ENCODE measurements at regions not wholly inside any gene's neighbourhood (a gene's known extent, or its start where the extent isn't known, plus 50 kb on each side); places are given as distances from the start of the nearest gene placed in this dataset.

GRCh38 chrX:7789200-7789599 is 53.8 kb upstream of the VCX start:
- H4K91ac ChIP-seq (ENCODE audit: insufficient read length, low read depth, low read length) = no peak overlapping the region
- no peak overlapping the region for H3K56ac ChIP-seq (ENCODE audit: insufficient read length, low read depth, low read length)
- H3T11ph ChIP-seq (ENCODE audit: low read length) = no peak overlapping the region
- no peaks in the 10 kb centered on the region; the same call in 1 of the 2 replicates for H3K4me1 ChIP-seq (ENCODE audit: insufficient read depth, low read length)
- no peak overlapping the region for H2AK5ac ChIP-seq (ENCODE audit: insufficient read length, low read length)
- peaks cover 7 to 13% of the 10 kb centered on the region in 2 experiments; a peak in 4 of 5 replicates for H3K9me3 Mint-ChIP-seq
- H4K20me1 ChIP-seq (ENCODE audit: control insufficient read depth, insufficient read depth, insufficient read length) = no peaks in the 10 kb centered on the region
- no peak overlapping the region for H3K14ac ChIP-seq (ENCODE audit: insufficient read depth, low read length)
- no peak overlapping the region for H3K4me3 Mint-ChIP-seq
- no peak overlapping the region for H2AFZ ChIP-seq (ENCODE audit: low read length)
- no peak overlapping the region for H2BK5ac ChIP-seq (ENCODE audit: insufficient read length, low read length)
- no peak overlapping the region for H4K5ac ChIP-seq (ENCODE audit: insufficient read length, low read depth, low read length)
- H3K27me3 ChIP-seq (ENCODE audit: insufficient read depth, low read length) = no peaks in the 10 kb centered on the region
- TF ChIP-seq, protein P1, sequence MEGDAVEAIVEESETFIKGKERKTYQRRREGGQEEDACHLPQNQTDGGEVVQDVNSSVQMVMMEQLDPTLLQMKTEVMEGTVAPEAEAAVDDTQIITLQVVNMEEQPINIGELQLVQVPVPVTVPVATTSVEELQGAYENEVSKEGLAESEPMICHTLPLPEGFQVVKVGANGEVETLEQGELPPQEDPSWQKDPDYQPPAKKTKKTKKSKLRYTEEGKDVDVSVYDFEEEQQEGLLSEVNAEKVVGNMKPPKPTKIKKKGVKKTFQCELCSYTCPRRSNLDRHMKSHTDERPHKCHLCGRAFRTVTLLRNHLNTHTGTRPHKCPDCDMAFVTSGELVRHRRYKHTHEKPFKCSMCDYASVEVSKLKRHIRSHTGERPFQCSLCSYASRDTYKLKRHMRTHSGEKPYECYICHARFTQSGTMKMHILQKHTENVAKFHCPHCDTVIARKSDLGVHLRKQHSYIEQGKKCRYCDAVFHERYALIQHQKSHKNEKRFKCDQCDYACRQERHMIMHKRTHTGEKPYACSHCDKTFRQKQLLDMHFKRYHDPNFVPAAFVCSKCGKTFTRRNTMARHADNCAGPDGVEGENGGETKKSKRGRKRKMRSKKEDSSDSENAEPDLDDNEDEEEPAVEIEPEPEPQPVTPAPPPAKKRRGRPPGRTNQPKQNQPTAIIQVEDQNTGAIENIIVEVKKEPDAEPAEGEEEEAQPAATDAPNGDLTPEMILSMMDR (conservative IDR thresholded peaks at IDR 0.05) = no peak
- no peak overlapping the region for H2BK12ac ChIP-seq (ENCODE audit: insufficient read length, low read depth, low read length)
- no peaks in the 10 kb centered on the region for H3K79me2 ChIP-seq (ENCODE audit: insufficient read depth, low read length)
- no peaks in the 10 kb centered on the region for H3K9me3 ChIP-seq (ENCODE audit: control insufficient read depth, low read depth, low read length)
- no CpG with 5 or more reads among the region's 2 CpGs for WGBS (ENCODE audit: extremely low coverage, insufficient read length, low lambda C conversion rate)
- H3K27me3 Mint-ChIP-seq (ENCODE audit: low read depth) = no peaks in the 10 kb centered on the region
- no peak overlapping the region for H3K27ac ChIP-seq (ENCODE audit: insufficient read length, low read depth, low read length)
- no peak overlapping the region for H4K8ac ChIP-seq (replicated peaks; ENCODE audit: insufficient read length, low read depth, low read length)
- H3K27ac Mint-ChIP-seq = no peak overlapping the region; a peak in 1 of 7 replicates
- no peak overlapping the region for H3K4me2 ChIP-seq (ENCODE audit: insufficient read depth, insufficient read length, low read length)
- H3K18ac ChIP-seq (ENCODE audit: insufficient read length, low read depth, low read length) = no peak overlapping the region
- no peaks in the 10 kb centered on the region for H3K23me2 ChIP-seq (ENCODE audit: insufficient read length, low read depth, low read length, poor library complexity, severe bottlenecking)
- no peaks in the 10 kb centered on the region for H3K79me1 ChIP-seq (ENCODE audit: insufficient read depth, low read depth, low read length, poor library complexity, severe bottlenecking)
- H3K23ac ChIP-seq (ENCODE audit: insufficient read length, low read depth, low read length) = no peak overlapping the region
- no peak overlapping the region for H2BK20ac ChIP-seq (ENCODE audit: low read depth, low read length, poor library complexity, severe bottlenecking)
- H3K4me1 Mint-ChIP-seq = no peaks in the 10 kb centered on the region
- H2BK15ac ChIP-seq (ENCODE audit: low read depth, low read length) = no peak overlapping the region
- H2BK120ac ChIP-seq (ENCODE audit: low read depth, low read length, poor library complexity, severe bottlenecking) = no peak overlapping the region
- no peaks in the 10 kb centered on the region for H3K36me3 Mint-ChIP-seq (ENCODE audit: insufficient read depth in 1 of 3, low read depth in 3 of 3)
- DNase-seq = no peak
- H3K9ac ChIP-seq (ENCODE audit: extremely low read depth, insufficient read length, low read length) = no peak overlapping the region
- H3K4ac ChIP-seq (ENCODE audit: low read depth, low read length) = no peak overlapping the region

Data from H9 (cell line).